Naive B cell (primary cell): ENCODE measurements at regions not wholly inside any gene's neighbourhood (a gene's known extent, or its start where the extent isn't known, plus 50 kb on each side); places are given as distances from the start of the nearest gene placed in this dataset.

Source experiments
- ATAC-seq, 2 donors: fragments of 150-1000 bp; cut with Tn5 transposase; 2 replicates each; pipeline ENCODE4 v1.10.0; 2021; ENCODE audit warnings: low read depth in 2 of 2, mild to moderate bottlenecking in 2 of 2, moderate library complexity in 2 of 2
- DNase-seq: peaks from one replicate; pipeline ENCODE4 v3.0.0; 2022
- H3K27ac Mint-ChIP-seq, 6 donors: one replicate each; pipeline ENCODE4 v1.8.0; 2020 to 2022; ENCODE audit warnings: mild to moderate bottlenecking in 6 of 6, mixed read lengths in 6 of 6, moderate library complexity in 5 of 6, inconsistent platforms in 2 of 6
- H3K27me3 Mint-ChIP-seq, 3 donors: one replicate each; pipeline ENCODE4 v1.8.0; 2021 to 2022; ENCODE audit warnings: mixed read lengths in 3 of 3, mild to moderate bottlenecking in 1 of 3
- H3K36me3 Mint-ChIP-seq, 2 donors: one replicate each; pipeline ENCODE4 v1.8.0; 2020 to 2022; ENCODE audit warnings: mixed read lengths in 2 of 2, inconsistent platforms in 1 of 2, mild to moderate bottlenecking in 1 of 2
- H3K4me1 Mint-ChIP-seq, 3 donors: one replicate each; pipeline ENCODE4 v1.8.0; 2020 to 2022; ENCODE audit warnings: mixed read lengths in 3 of 3, inconsistent platforms in 1 of 3, mild to moderate bottlenecking in 1 of 3, moderate library complexity in 1 of 3
- H3K4me3 Mint-ChIP-seq, 8 donors: one replicate each; pipeline ENCODE4 v1.8.0; 2020 to 2022; ENCODE audit warnings: mild to moderate bottlenecking in 8 of 8, mixed read lengths in 8 of 8, moderate library complexity in 8 of 8, inconsistent platforms in 2 of 8
- H3K9me3 Mint-ChIP-seq, 7 donors: one replicate each; pipeline ENCODE4 v1.8.0; 2020 to 2022; ENCODE audit warnings: mixed read lengths in 7 of 7, mild to moderate bottlenecking in 5 of 7, inconsistent platforms in 2 of 7, moderate library complexity in 1 of 7

DNA sequence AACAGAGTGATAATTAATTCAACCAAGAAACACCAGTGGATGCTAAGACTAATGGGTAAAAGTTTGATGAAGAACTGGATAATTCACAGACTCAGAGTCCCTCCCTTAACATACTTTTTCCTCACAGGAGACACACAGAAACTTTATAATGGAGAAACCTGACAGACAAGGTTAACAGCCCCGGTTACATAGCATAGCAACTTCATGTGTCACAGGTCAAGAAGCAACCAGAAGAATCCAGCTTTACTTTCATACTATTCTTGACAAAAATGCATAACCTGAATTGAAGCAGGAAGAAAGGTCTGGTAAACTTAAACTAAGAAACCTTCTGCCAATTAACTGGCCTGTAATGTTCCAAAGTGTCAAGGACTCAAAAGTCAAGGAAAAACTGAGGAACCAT lies 375.9 kb downstream of the RNF144B start:
- DNase-seq (no peak), ATAC-seq (no peak)
- H3K4me1 Mint-ChIP-seq: no peaks in the 10 kb centered on the region
- peak overlapping the region in 1 of 6 donors; percentile 54 for H3K27ac Mint-ChIP-seq
- no peak overlapping the region for H3K4me3 Mint-ChIP-seq
- H3K36me3 Mint-ChIP-seq: no peaks in the 10 kb centered on the region
- no peaks in the 10 kb centered on the region for H3K27me3 Mint-ChIP-seq
- peaks cover 2 to 18% (median 4%) of the 10 kb centered on the region in 7 donors for H3K9me3 Mint-ChIP-seq

GRCh38 chr6:18784794-18785193 lies 397.6 kb downstream of the RNF144B start:
- Mint-ChIP-seq H3K4me1 (no peaks in the 10 kb centered on the region), H3K27ac (no peak overlapping the region), H3K4me3 (no peak overlapping the region), H3K9me3 (peaks cover 10 to 25% (median 16%) of the 10 kb centered on the region in 7 donors), H3K36me3 (no peaks in the 10 kb centered on the region), H3K27me3 (no peaks in the 10 kb centered on the region)
- DNase-seq (no peak), ATAC-seq (no peak)

- H3K9me3 Mint-ChIP-seq: peaks cover 10 to 29% (median 16%) of the 10 kb centered on the region in 7 donors
- no peak overlapping the region for H3K27ac Mint-ChIP-seq
- no peaks in the 10 kb centered on the region for H3K27me3 Mint-ChIP-seq
- DNase-seq (no peak), ATAC-seq (no peak)
- no peak overlapping the region for H3K4me3 Mint-ChIP-seq
- H3K4me1 Mint-ChIP-seq: no peaks in the 10 kb centered on the region
- H3K36me3 Mint-ChIP-seq: no peaks in the 10 kb centered on the region
Observed at GRCh38 chr6:18785810-18786490, 398.8 kb downstream of the RNF144B start.

GRCh38 chr6:18792866-18793265 lies 405.7 kb downstream of the RNF144B start:
- Mint-ChIP-seq H3K4me3 (no peak overlapping the region), H3K4me1 (no peaks in the 10 kb centered on the region), H3K27me3 (no peaks in the 10 kb centered on the region), H3K9me3 (peaks cover 0 to 24% (median 8%) of the 10 kb centered on the region in 7 donors), H3K27ac (no peak overlapping the region), H3K36me3 (no peaks in the 10 kb centered on the region)
- DNase-seq: no peak
- no peak for ATAC-seq

DNA sequence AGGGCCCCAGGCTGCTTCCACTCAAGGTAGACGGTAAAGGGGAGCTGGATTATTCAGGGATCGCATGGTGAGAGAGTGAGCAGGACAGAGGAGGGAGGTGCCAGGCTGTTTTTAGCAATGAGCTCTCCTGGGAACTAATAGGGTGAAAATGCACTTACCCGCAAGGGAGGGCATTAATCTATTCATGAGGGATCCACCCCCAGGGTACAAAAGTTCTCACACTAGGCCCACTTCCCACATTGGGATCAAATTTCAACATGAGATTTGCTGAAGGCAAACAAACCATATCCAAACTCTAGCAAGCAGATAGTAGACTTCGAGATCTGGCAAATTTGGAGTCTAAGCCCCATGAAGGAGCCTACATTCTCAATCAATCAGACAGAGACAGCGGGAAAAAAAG lies 408.6 kb downstream of the RNF144B start:
- ATAC-seq (no peak), DNase-seq (no peak)
- Mint-ChIP-seq H3K4me1 (no peaks in the 10 kb centered on the region), H3K27ac (no peak overlapping the region), H3K27me3 (no peaks in the 10 kb centered on the region), H3K4me3 (no peak overlapping the region), H3K9me3 (peaks cover 0 to 29% (median 8%) of the 10 kb centered on the region in 7 donors), H3K36me3 (no peaks in the 10 kb centered on the region)

DNA sequence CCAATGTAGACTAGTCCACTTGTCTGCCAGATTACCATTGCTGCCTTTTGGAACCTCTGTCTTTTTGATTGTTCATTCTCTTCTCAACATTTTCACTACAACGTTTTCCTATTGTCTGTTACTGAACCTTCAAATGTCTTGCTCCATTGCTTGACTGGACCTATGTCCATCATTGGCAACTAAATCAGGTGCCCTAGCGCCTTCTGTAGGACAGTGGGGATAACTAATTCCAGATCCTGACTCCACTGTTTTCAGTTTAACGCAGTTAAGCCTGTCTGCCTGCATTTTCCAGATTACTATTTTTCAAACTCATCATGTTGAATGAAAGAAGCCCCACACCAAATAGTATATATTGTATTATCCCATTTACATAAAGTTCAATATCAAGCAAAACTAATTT lies 433.6 kb downstream of the RNF144B start:
- Mint-ChIP-seq H3K27me3 (no peaks in the 10 kb centered on the region), H3K9me3 (peaks cover 15 to 51% (median 20%) of the 10 kb centered on the region in 7 donors), H3K27ac (no peak overlapping the region), H3K36me3 (peaks cover 0 to 20% of the 10 kb centered on the region in 2 donors), H3K4me3 (no peak overlapping the region), H3K4me1 (no peaks in the 10 kb centered on the region)
- ATAC-seq (no peak), DNase-seq (no peak)

DNA sequence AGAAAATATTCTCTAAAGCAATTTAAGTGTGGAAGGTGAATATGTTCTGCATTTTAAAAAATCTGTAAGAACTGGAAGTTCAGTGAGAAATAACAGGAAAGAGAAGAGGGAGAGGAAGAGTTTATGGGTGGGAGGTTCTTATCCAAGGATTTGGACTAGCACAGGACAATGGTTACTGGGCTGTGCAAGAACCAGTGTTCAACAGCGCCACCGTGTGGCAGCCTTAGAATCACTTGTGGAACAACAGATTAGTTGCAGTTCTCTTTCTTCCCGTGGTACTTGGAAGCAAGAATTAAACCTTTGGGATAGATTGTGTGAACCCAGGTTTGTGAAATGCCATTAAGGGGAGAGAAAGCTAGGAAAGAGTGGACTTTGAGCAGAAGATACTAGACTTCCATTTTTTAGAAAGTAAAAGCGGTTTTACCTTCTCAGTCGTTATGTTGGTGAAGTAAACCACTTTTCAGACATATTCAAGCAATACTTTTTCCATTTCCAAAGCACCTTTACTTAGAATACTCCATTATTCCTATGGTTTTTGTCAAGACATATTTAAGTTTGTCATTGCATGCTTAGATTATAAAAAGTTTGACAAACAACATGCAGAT lies 436.7 kb downstream of the RNF144B start:
- H3K4me3 Mint-ChIP-seq: no peak overlapping the region
- no peak overlapping the region for H3K27ac Mint-ChIP-seq
- DNase-seq (no peak), ATAC-seq (no peak)
- peaks cover 15 to 59% (median 29%) of the 10 kb centered on the region in 7 donors for H3K9me3 Mint-ChIP-seq
- H3K4me1 Mint-ChIP-seq: no peaks in the 10 kb centered on the region
- H3K36me3 Mint-ChIP-seq: peaks cover 0 to 28% of the 10 kb centered on the region in 2 donors
- H3K27me3 Mint-ChIP-seq: no peaks in the 10 kb centered on the region

DNA sequence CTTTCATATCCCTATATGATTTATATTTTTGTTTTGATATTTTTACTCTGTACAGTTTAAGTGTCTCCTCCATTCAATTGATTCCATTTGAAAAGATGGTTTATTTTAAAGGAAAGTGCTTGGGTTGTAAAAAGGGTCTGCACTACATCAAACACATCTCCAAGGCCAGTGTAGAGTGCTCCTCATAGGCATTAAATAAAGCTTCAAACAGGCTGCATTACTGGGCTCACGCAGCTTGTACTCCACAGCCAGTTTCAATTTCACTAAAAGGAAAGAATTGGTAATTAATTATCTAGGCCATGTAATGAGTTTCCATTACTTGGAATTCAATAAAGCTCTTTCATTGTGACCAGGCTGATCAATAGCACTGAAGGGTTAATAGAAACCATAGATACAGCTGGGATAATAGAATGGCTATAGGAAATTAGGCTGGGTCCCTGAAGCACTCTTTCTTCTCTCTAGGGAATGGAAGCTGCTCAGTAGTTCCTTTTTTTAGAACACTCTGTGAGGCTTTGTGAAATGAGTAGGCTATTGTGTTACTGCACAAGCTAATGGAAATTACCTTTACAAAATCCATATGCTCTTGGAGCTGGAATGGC lies 442.2 kb downstream of the RNF144B start:
- Mint-ChIP-seq H3K4me3 (no peak overlapping the region), H3K36me3 (peaks cover 0 to 13% of the 10 kb centered on the region in 2 donors), H3K27ac (no peak overlapping the region), H3K4me1 (no peaks in the 10 kb centered on the region), H3K27me3 (no peaks in the 10 kb centered on the region), H3K9me3 (peaks cover 2 to 28% (median 16%) of the 10 kb centered on the region in 7 donors)
- ATAC-seq (no peak), DNase-seq (no peak)

DNA sequence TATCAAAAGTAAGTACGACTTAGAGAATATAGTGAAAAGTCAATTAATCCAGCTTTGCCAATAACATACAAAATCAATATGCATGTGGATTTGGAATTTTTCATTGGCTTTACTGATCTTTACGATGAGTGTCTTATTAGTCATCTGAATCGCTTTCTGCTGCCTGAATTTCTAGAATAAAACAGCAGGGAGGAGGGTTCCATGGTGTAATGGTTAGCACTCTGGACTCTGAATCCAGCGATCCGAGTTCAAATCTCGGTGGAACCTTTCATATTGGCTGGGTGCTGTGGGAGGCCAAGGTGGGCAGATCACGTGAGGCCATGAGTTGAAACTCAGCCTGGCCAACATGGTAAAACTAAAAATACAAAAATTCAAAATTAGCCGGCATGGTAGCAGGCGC lies 448.8 kb downstream of the RNF144B start:
- no peak overlapping the region for H3K4me3 Mint-ChIP-seq
- H3K9me3 Mint-ChIP-seq: peaks cover 0 to 11% (median 2%) of the 10 kb centered on the region in 7 donors
- H3K36me3 Mint-ChIP-seq: no peaks in the 10 kb centered on the region
- H3K27ac Mint-ChIP-seq: no peak overlapping the region
- no peaks in the 10 kb centered on the region for H3K4me1 Mint-ChIP-seq
- DNase-seq: no peak
- H3K27me3 Mint-ChIP-seq: no peaks in the 10 kb centered on the region
- no peak for ATAC-seq

GRCh38 chr6:18837013-18837412 lies 449.9 kb downstream of the RNF144B start:
- no peaks in the 10 kb centered on the region for H3K27me3 Mint-ChIP-seq
- no peaks in the 10 kb centered on the region for H3K36me3 Mint-ChIP-seq
- no peak for DNase-seq
- H3K9me3 Mint-ChIP-seq: peaks cover 0 to 13% (median 2%) of the 10 kb centered on the region in 7 donors
- no peak for ATAC-seq
- H3K4me3 Mint-ChIP-seq: no peak overlapping the region
- H3K4me1 Mint-ChIP-seq: no peaks in the 10 kb centered on the region
- H3K27ac Mint-ChIP-seq: no peak overlapping the region

GRCh38 chr6:18842534-18842933 lies 455.4 kb downstream of the RNF144B start:
- Mint-ChIP-seq H3K9me3 (peaks cover 0 to 22% (median 0%) of the 10 kb centered on the region in 7 donors), H3K4me3 (no peak overlapping the region), H3K36me3 (no peaks in the 10 kb centered on the region), H3K27ac (no peak overlapping the region), H3K27me3 (no peaks in the 10 kb centered on the region), H3K4me1 (no peaks in the 10 kb centered on the region)
- ATAC-seq (no peak), DNase-seq (no peak)

DNA sequence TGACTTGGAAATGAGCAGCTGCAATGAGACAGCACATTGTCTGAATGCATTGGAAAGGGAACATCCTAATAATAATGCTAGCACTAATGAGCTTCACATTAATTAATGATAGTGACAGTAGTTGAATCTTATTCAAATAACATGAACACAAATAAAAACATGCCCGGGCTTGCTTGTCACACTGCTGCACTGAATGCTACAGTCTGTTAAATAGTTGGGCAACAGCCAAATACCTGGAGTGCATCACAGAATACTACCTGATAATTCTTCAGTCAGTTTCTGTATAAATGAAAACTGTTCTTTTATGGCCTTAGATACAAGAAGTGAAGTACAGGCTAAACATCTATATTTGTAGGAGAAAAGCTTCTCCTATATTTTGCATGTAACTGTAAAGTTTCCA lies 458.7 kb downstream of the RNF144B start:
- H3K4me1 Mint-ChIP-seq: no peaks in the 10 kb centered on the region
- no peak overlapping the region for H3K4me3 Mint-ChIP-seq
- peaks cover 0 to 18% (median 2%) of the 10 kb centered on the region in 7 donors for H3K9me3 Mint-ChIP-seq

GRCh38 chr6:18846327-18846726 lies 459.2 kb downstream of the RNF144B start:
- H3K4me1 Mint-ChIP-seq: no peaks in the 10 kb centered on the region
- no peak overlapping the region for H3K4me3 Mint-ChIP-seq
- H3K27ac Mint-ChIP-seq: no peak overlapping the region
- H3K36me3 Mint-ChIP-seq: no peaks in the 10 kb centered on the region
- ATAC-seq (no peak), DNase-seq (no peak)
- no peaks in the 10 kb centered on the region for H3K27me3 Mint-ChIP-seq
- peaks cover 0 to 16% (median 2%) of the 10 kb centered on the region in 7 donors for H3K9me3 Mint-ChIP-seq

More for the DNA sequence above, 458.7 kb downstream of the RNF144B start:
- DNase-seq (no peak), ATAC-seq (no peak)
- H3K36me3 Mint-ChIP-seq: no peaks in the 10 kb centered on the region
- H3K27ac Mint-ChIP-seq: no peak overlapping the region
- no peaks in the 10 kb centered on the region for H3K27me3 Mint-ChIP-seq

GRCh38 chr6:18861204-18861603 lies 474.1 kb downstream of the RNF144B start:
- ATAC-seq: no peak
- H3K36me3 Mint-ChIP-seq: no peaks in the 10 kb centered on the region
- no peak overlapping the region for H3K27ac Mint-ChIP-seq

More at GRCh38 chr6:18861204-18861603, 474.1 kb downstream of the RNF144B start:
- H3K4me1 Mint-ChIP-seq: no peaks in the 10 kb centered on the region
- no peak for DNase-seq
- H3K9me3 Mint-ChIP-seq: peaks cover 3 to 20% (median 10%) of the 10 kb centered on the region in 7 donors
- H3K27me3 Mint-ChIP-seq: no peaks in the 10 kb centered on the region
- H3K4me3 Mint-ChIP-seq: no peak overlapping the region
